ENCODE measurements at regions not wholly inside any gene's neighbourhood (a gene's known extent, or its start where the extent isn't known, plus 50 kb on each side); places are given as distances from the start of the nearest gene placed in this dataset.
"Not testable (repeated sequence)": the region's sequence is repeated elsewhere in the genome, so short reads cannot be mapped to it uniquely, and the experiment has no call there.

DNA sequence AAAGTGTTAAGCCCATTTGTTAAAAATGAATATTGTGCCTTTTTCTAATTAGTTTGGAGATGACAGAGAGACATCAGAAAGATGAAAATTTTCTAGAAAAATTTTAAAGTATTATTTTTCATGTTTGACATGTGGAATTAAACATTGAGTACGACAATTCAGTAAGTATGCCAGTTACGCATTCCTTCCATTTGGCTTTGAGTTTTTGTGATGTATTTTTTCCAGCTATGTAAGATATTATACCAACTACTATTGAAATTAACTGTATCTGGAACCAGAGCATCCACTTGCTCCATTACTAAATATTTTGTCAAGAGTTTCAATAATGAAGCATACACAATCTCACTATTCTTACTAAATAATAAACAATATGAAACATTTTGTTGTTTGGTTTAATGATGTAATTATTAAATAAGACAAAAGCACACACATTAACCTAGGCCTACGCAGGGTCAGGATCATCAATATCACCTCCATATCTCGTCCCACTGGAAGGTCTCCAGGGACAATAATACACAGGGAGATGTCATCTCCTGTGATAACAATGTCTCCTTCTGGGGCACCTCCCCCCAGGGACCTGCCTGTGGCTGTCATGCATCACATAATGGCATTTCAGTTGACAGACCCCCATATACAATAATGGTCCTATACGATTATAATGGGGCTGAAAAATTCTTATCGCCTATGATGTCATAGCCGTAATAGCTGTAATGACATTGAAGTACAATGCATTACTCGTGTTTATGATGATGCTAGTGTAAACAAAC, 274.1 kb downstream of the REEP3 start:
- DNase-seq: no peak

DNA sequence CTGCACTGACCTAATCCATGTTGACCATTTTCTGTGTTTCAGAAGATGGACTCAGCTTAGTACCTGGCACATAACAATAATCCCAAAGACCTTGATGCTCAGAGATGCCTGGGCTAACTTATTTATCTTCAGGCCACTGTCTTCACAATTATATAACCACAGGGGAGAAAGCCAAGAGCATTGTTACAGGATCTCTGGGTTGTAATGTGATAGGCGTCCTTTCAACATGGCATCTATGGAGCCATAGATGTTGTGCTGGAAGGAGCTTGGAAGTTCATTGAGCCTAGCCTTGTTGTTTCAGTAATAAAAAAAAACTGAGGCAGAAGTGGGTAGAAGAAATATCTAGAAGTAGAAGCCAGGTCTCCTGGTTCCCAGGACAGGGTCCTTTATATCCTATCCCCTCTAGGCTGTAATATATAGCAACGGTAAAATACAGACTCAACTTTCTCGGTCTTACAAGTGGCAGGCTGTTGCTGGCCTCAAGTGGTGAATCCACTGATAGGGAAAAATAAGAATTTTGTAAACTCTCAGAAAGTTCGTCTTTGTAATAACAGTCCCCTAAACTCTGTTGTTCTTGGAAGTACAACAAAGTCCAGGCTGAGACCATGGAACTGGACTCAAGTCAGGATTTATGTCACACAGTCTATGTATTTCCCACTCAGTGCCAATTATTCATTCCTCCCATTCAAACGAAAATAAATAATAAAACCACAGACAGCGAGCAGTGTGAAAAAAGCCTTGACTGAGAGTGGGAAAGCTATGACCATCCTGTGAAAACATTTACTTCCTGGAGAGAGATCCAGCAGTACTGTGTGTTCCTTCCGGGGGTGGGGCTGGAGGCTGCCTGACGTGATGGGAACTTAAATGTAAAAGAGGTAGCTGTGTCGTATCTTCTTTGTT, 277.6 kb downstream of the REEP3 start:
- DNase-seq: peak; percentile 38

- DNase-seq: no peak
Measured at GRCh38 chr10:63799521-63800300, 278.5 kb downstream of the REEP3 start.

- DNase-seq: no peak
Measured at GRCh38 chr10:63801166-63801565, 280.0 kb downstream of the REEP3 start.

GRCh38 chr10:63806330-63806729, 285.1 kb downstream of the REEP3 start:
- no peak for DNase-seq

- no peak for DNase-seq
Measured at GRCh38 chr10:63812501-63812900, 291.3 kb downstream of the REEP3 start.

DNA sequence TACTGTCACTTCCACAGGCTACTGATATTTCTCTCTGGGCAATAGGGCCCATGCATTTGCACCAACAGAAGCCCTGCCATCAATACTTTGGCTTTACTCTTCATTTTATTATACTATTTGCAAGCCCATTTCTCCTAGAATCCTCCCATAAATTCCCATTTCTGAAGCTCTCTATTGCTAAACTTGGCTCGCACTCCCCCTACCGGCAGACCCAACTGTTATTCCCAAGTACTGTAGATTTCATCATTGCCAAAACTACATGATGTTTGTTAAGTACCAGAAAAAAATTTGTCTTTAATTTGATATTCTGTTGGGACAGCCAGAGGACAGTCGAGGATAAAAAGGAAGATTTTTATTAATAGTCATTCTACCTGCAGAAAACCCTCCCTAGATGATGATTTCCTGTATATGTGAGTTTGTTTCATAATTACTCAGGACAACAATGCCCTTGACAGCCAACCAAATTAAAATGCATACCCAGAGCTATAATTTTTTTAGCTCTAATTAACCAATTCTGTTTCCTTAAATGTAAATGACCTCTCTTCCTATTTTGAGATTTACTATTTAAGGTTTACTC, 298.6 kb downstream of the REEP3 start:
- DNase-seq: peak; percentile 31

GRCh38 chr10:63822496-63822895, 301.3 kb downstream of the REEP3 start:
- no peak for DNase-seq

- DNase-seq: no peak
Measured at GRCh38 chr10:63825111-63825510, 303.9 kb downstream of the REEP3 start.

DNA sequence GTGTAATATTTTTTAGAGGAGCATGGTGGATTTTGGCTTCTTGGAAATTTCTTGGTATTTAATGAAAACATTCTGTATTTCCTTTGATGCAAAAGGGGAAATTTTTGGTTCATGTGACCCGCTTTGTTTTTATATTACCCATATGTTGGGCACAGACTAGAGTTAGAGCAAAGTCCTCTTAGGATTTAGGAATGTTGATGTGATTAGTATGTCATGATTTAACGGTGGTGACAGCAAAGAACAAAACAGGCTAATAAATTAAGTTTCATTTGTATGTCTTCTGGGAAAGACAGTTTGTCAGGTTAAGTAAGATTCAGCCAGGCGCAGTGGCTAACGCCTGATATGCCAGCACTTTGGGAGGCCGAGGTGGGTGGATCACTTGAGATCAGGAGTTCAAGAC, 304.6 kb downstream of the REEP3 start:
- DNase-seq: no peak

- not testable (repeated sequence) for DNase-seq
Measured at GRCh38 chr10:63827018-63827417, 305.8 kb downstream of the REEP3 start.

GRCh38 chr10:63829020-63829419, 307.8 kb downstream of the REEP3 start:
- DNase-seq: no peak

DNA sequence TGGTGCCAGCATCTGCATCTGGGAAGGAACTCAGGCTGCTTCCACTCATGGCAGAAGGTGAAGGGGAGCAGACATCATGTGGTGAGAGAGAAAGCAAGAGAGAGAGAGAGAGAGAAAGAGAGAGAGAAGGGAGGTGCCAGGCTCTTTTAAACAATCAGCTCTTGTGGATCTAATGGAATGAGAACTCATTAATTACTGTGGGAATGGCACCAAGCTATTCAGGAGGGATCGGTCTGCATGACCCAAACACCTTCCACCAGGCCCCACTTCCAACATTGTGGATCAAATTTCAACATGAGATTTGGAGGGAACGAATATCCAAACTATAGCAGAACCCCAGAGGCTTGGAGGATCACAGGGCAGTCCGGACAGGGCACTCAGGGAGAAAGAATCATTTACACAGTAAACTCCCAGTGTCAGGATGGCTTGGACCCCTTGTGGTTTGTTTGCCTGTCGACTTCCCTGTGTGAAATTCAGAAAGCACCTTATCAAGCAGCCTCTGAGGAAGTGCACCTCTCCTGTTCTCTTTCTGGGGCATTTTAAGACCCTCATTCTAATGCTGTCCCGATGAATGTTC, 308.5 kb downstream of the REEP3 start:
- no peak for DNase-seq

DNA sequence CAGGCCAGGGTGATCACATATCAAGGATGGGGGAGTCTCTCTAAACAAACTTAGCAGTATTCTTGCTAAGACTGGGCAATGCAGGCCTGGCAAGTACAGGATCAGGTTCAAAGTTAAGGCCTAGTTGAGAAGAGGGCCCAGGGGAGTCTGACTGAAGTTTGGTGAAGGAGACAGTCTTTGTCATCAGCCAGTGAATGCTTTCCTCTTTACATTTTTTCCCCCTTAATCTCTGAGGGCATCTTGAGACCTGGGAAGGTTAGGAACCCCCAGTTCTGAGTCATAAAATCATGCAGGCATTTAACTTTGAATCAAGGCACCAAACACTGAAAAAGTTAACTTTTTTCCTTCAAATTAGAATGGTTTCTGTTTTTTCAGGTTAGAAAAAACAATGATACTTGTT, 311.5 kb downstream of the REEP3 start:
- no peak for DNase-seq

- no peak for DNase-seq
Measured at GRCh38 chr10:63833411-63834060, 312.3 kb downstream of the REEP3 start.

DNA sequence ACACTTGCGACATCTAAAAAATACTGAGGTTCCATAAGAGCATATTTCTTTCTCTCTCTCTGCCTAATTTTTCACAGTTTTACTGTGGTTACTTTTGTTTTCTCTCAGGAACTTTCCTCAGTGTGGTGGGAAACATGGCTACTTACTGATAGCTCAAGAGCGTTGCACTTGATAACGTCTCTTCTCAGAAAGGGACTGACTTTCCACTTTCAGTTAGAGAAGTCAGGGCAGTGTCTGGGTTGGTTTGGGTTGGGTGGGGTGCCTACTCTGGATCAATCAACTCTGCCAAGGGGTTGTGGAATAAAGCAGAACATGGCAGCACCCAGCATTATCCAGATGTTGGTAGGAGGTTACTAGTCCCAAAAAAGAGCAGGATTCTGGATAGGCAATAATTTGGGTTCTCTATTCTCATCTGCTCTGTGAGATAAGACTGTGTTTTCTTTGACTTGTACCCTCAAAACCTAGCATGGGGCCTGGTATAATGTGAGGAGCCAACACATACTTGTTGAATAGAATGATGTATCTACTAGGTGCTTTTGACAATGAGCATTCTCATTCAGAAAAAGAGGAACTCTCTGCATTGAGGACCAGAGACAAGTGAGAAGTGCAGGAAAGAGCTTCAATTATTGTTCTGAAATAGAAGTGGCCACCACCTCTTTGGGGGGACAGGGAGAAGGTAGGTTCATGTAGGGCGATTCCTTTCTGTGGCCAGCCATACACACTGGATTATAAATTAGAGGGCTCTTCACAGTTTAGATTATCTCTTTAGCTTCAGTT, 315.7 kb downstream of the REEP3 start:
- DNase-seq: no peak

DNA sequence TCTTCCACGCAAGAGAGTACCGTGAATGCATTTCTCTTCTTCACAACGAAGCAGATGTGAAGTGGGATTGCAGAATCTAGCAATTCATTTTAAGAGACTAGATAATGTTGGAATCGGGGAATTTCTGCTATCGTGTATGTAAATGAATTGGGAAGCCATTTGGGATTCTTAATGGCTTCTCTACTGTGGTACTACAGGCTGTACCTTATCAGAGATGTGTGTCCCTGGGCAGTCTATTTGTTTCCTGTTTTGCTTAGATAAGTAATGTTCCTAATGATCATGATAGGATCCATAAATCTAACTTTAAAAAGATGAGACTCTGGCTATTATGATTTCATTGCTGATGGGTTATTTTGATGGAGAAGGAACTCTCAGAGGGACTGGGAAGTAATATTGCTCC, 320.6 kb downstream of the REEP3 start:
- DNase-seq: no peak

- DNase-seq: no peak
Measured at GRCh38 chr10:63843107-63843506, 321.9 kb downstream of the REEP3 start.

- DNase-seq: not testable (repeated sequence)
Measured at GRCh38 chr10:63848871-63849270, 327.7 kb downstream of the REEP3 start.

GRCh38 chr10:63862860-63863259, 341.7 kb downstream of the REEP3 start:
- no peak for DNase-seq

DNA sequence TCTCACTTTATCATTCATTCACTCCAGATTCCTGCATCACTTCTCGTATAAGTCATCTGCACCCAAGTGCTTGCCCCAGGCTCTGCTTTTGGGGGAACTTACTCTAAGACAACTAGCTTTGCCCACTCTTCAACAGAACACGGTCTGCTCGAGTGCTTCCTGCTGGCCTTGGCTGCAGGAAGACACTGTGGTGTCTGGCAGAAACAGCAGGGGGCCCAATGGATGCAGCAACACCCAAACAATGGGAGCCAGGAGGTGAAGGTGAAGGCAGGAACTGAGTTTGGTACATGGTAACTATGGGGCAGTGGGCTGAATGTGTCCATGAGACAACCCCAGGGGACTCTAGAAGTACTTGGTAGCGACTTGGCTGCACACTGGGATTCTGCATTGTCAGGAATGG, 344.0 kb downstream of the REEP3 start:
- DNase-seq: no peak

Measured in NCI-H226 (cell line).